ENCODE measurements at regions not wholly inside any gene's neighbourhood (a gene's known extent, or its start where the extent isn't known, plus 50 kb on each side); places are given as distances from the start of the nearest gene placed in this dataset.

DNA sequence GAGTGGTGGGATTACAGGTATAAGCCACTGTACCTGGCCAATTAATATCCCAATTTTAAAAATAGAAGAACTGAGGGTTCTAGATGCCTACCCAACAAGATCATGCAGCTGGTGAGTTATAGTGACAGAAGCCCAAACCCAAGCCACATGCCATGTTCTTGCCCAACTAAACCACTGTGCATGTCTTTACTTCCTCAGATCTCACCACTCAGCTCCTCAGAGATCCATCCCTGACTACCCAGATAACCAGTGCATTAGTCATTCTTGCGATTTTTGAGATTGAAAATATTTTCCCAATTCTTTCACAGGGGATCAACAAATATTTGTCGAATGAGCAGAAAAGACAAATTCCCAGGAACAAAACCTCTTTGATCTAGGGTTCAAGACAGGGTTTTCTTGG lies 303.1 kb downstream of the CBLN1 start:
- TF ChIP-seq, protein P1, sequence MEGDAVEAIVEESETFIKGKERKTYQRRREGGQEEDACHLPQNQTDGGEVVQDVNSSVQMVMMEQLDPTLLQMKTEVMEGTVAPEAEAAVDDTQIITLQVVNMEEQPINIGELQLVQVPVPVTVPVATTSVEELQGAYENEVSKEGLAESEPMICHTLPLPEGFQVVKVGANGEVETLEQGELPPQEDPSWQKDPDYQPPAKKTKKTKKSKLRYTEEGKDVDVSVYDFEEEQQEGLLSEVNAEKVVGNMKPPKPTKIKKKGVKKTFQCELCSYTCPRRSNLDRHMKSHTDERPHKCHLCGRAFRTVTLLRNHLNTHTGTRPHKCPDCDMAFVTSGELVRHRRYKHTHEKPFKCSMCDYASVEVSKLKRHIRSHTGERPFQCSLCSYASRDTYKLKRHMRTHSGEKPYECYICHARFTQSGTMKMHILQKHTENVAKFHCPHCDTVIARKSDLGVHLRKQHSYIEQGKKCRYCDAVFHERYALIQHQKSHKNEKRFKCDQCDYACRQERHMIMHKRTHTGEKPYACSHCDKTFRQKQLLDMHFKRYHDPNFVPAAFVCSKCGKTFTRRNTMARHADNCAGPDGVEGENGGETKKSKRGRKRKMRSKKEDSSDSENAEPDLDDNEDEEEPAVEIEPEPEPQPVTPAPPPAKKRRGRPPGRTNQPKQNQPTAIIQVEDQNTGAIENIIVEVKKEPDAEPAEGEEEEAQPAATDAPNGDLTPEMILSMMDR (IDR thresholded peaks at IDR 0.05) = no peak
- TF ChIP-seq JUND (IDR thresholded peaks at IDR 0.05) = no peak
- no peak for TF ChIP-seq POLR2AphosphoS5 (IDR thresholded peaks at IDR 0.05; ENCODE audit: low read depth, low read length)
